WTC11 (cell line): ENCODE measurements at regions not wholly inside any gene's neighbourhood (a gene's known extent, or its start where the extent isn't known, plus 50 kb on each side); places are given as distances from the start of the nearest gene placed in this dataset.

Experiments used
- ATAC-seq: fragments of 200-7000 bp; cut with Tn5 transposase; 2 replicates; pipeline ENCODE4 v1.10.0; 2021; ENCODE audit warnings: mild to moderate bottlenecking, moderate library complexity
- CTCF ChIA-PET: fragments of 300-600 bp; sonication (Branson Sonifier 250); formaldehyde crosslinking; loops from one replicate; lab custom pipeline; 2021; ENCODE audit warnings: antibody characterized with exemption; lab: Charles Lee
- POLR2A ChIA-PET: fragments of 350-600 bp; sonication (Branson Sonifier 250); formaldehyde crosslinking; loops from one replicate; lab custom pipeline; 2021; ENCODE audit warnings: antibody characterized with exemption; lab: Charles Lee
- DNase-seq: peaks from one replicate; pipeline ENCODE4 v3.0.0; 2021; ENCODE audit warnings: low spot score
- H3K27ac Mint-ChIP-seq: 2 replicates; pipeline ENCODE4 v1.8.0; 2021; ENCODE audit warnings: mixed read lengths
- H3K27me3 Mint-ChIP-seq: 2 replicates; pipeline ENCODE4 v1.8.0; 2021; ENCODE audit warnings: low read depth, mild to moderate bottlenecking, moderate library complexity, mixed read lengths
- H3K36me3 Mint-ChIP-seq: 2 replicates; pipeline ENCODE4 v1.8.0; 2021; ENCODE audit warnings: mixed read lengths
- H3K4me1 Mint-ChIP-seq: 2 replicates; pipeline ENCODE4 v1.8.0; 2022; ENCODE audit warnings: mixed read lengths
- H3K4me3 Mint-ChIP-seq: 2 replicates; pipeline ENCODE4 v1.8.0; 2021; ENCODE audit warnings: mild to moderate bottlenecking, moderate library complexity, mixed read lengths
- H3K9me3 Mint-ChIP-seq: 2 replicates; pipeline ENCODE4 v1.8.0; 2021; ENCODE audit warnings: mixed read lengths
- AFF4 ChIP-seq: sonication (generic); formaldehyde crosslinking; IDR thresholded peaks from 2 replicates; pipeline ENCODE4 v1.8.1; 2023; ENCODE audit warnings: mild to moderate bottlenecking, missing genetic modification reagents, borderline replicate concordance
- ATF2 ChIP-seq: sonication (generic); formaldehyde crosslinking; IDR thresholded peaks from 2 replicates; pipeline ENCODE4 v1.8.1; 2022; ENCODE audit warnings: low read depth, missing genetic modification reagents, borderline replicate concordance
- CBFB ChIP-seq: sonication (generic); formaldehyde crosslinking; IDR thresholded peaks from 2 replicates; pipeline ENCODE4 v1.8.1; 2022; ENCODE audit warnings: mild to moderate bottlenecking, low read depth, missing genetic modification reagents
- MLX ChIP-seq: sonication (generic); formaldehyde crosslinking; IDR thresholded peaks from 2 replicates; pipeline ENCODE4 v1.8.1; 2023; ENCODE audit warnings: mild to moderate bottlenecking, missing genetic modification reagents, moderate library complexity
- PRDM15 ChIP-seq: sonication (generic); formaldehyde crosslinking; IDR thresholded peaks from 2 replicates; pipeline ENCODE4 v1.8.0; 2022; ENCODE audit warnings: missing genetic modification reagents
- PREB ChIP-seq: sonication (generic); formaldehyde crosslinking; IDR thresholded peaks from 2 replicates; pipeline ENCODE4 v1.8.1; 2022; ENCODE audit warnings: mild to moderate bottlenecking, missing genetic modification reagents, moderate library complexity, borderline replicate concordance
- RELA ChIP-seq: sonication (generic); formaldehyde crosslinking; IDR thresholded peaks from 2 replicates; pipeline ENCODE4 v1.8.1; 2022; ENCODE audit warnings: missing genetic modification reagents, mild to moderate bottlenecking, borderline replicate concordance
- USF1 ChIP-seq: sonication (generic); formaldehyde crosslinking; IDR thresholded peaks from 2 replicates; pipeline ENCODE4 v1.8.0; 2022; ENCODE audit warnings: mild to moderate bottlenecking, missing genetic modification reagents
- ZBTB21 ChIP-seq: sonication (generic); formaldehyde crosslinking; IDR thresholded peaks from 2 replicates; pipeline ENCODE4 v1.8.1; 2023; ENCODE audit warnings: mild to moderate bottlenecking, missing genetic modification reagents, borderline replicate concordance
- ZBTB43 ChIP-seq: sonication (generic); formaldehyde crosslinking; IDR thresholded peaks from 2 replicates; pipeline ENCODE4 v1.8.1; 2023; ENCODE audit warnings: mild to moderate bottlenecking, missing genetic modification reagents
- ZNF121 ChIP-seq: sonication (generic); formaldehyde crosslinking; IDR thresholded peaks from 2 replicates; pipeline ENCODE4 v1.8.0; 2023; ENCODE audit warnings: missing genetic modification reagents
- ZNF138 ChIP-seq: sonication (generic); formaldehyde crosslinking; conservative IDR thresholded peaks from 2 replicates; pipeline ENCODE4 v1.8.1; 2022; ENCODE audit warnings: mild to moderate bottlenecking, moderate library complexity, missing genetic modification reagents
- ZNF416 ChIP-seq: fragments of 250-450 bp; sonication (Bioruptor Pico); IDR thresholded peaks from 2 replicates; pipeline ENCODE4 v1.9.0; 2021; ENCODE audit warnings: mild to moderate bottlenecking, inconsistent platforms
- ZNF425 ChIP-seq: fragments of 250-450 bp; sonication (Bioruptor Pico); conservative IDR thresholded peaks from 2 replicates; pipeline ENCODE4 v1.9.0; 2021; ENCODE audit warnings: mild to moderate bottlenecking
- ZNF532 ChIP-seq: fragments of 250-450 bp; sonication (Bioruptor Pico); IDR thresholded peaks from 2 replicates; pipeline ENCODE4 v1.9.0; 2021; ENCODE audit warnings: mild to moderate bottlenecking, borderline replicate concordance

GRCh38 chr4:112817933-112818593 is 181.1 kb downstream of the LARP7 start:
- Mint-ChIP-seq H3K9me3 (peaks cover 8% of the 10 kb centered on the region), H3K27ac (peak overlapping the region; percentile 71), H3K27me3 (no peaks in the 10 kb centered on the region), H3K4me3 (peak overlapping the region; percentile 58), H3K36me3 (peaks cover 9% of the 10 kb centered on the region), H3K4me1 (peaks cover 21% of the 10 kb centered on the region)
- ChIA-PET CTCF (interaction anchor here (0.9 to 1.7 kb wide), 4 partner anchors 52 to 133 kb away, joined by 3 to 13 read pairs (median 6); no protein-coding TSS in a partner anchor), POLR2A (interaction anchor here (1.1 to 1.6 kb wide), 4 partner anchors 22 to 100 kb away, joined by 3 read pairs; no protein-coding TSS in a partner anchor)
- ATAC-seq (peak; percentile 96), DNase-seq (peak; percentile 81)
- no peak for TF ChIP-seq ZBTB43 (CRISPR knock-in tag)
- TF ChIP-seq ZNF121 (CRISPR knock-in tag), result no peak
- TF ChIP-seq ZNF532 (CRISPR knock-in tag), result no peak
- TF ChIP-seq ZNF416 (CRISPR knock-in tag), result no peak
- no peak for TF ChIP-seq PRDM15 (CRISPR knock-in tag)
- no peak for TF ChIP-seq RELA (CRISPR knock-in tag)
- TF ChIP-seq MLX (CRISPR knock-in tag), result no peak
- TF ChIP-seq USF1, result peak; percentile 85
- no peak for TF ChIP-seq ZNF138 (CRISPR knock-in tag)
- TF ChIP-seq AFF4 (CRISPR knock-in tag), result 0 out of 2 replicates have a peak, but pooled peaks have one; percentile 63
- TF ChIP-seq ATF2 (CRISPR knock-in tag), result no peak
- TF ChIP-seq ZBTB21 (CRISPR knock-in tag), result no peak
- TF ChIP-seq PREB (CRISPR knock-in tag), result no peak
- no peak for TF ChIP-seq ZNF425 (CRISPR knock-in tag)
- TF ChIP-seq CBFB (CRISPR knock-in tag), result no peak
